H1 (cell line): ENCODE measurements at regions not wholly inside any gene's neighbourhood (a gene's known extent, or its start where the extent isn't known, plus 50 kb on each side); places are given as distances from the start of the nearest gene placed in this dataset.

ENCODE experiments used
- CTCF ChIA-PET: fragments of 300-600 bp; sonication (Branson Sonifier 250); formaldehyde crosslinking; loops from one replicate; lab custom pipeline; 2021; ENCODE audit not compliant: partially characterized antibody; lab: Charles Lee
- POLR2A ChIA-PET: fragments of 300-600 bp; sonication (Branson Sonifier 250); formaldehyde crosslinking; loops from one replicate; lab custom pipeline; 2021; ENCODE audit warnings: inconsistent platforms; ENCODE audit not compliant: partially characterized antibody; lab: Charles Lee
- DNase-seq, 2 experiments: peaks; one replicate each; pipeline versions ENCODE4 v3.0.0 to v3.0.0-alpha.2; 2010 to 2022; ENCODE audit warnings: low spot score in 2 of 2, low read depth in 1 of 2, mixed read lengths in 1 of 2
- FAIRE-seq: peaks from 2 replicates; lab custom pipeline; 2011; peaks lifted over from hg19 to GRCh38; lab: Jason Lieb, UNC
- H2AFZ ChIP-seq: 2 replicates; pipeline ENCODE4 v1.8.1; 2012; ENCODE audit warnings: low read length, inconsistent platforms
- H2AK5ac ChIP-seq: 2 replicates; pipeline ENCODE4 v1.6.1; 2013; ENCODE audit warnings: low read depth, low read length
- H2BK120ac ChIP-seq: replicated peaks from 2 replicates; pipeline ENCODE3; 2013; ENCODE audit warnings: low read depth, low read length, inconsistent platforms
- H2BK12ac ChIP-seq: 2 replicates; pipeline ENCODE4 v1.6.1; 2013; ENCODE audit warnings: low read depth, low read length
- H2BK15ac ChIP-seq: 2 replicates; pipeline ENCODE4 v1.6.1; 2013; ENCODE audit warnings: low read length
- H2BK20ac ChIP-seq: 2 replicates; pipeline ENCODE4 v1.6.1; 2013; ENCODE audit warnings: low read length
- H2BK5ac ChIP-seq: 2 replicates; pipeline ENCODE4 v1.6.1; 2013; ENCODE audit warnings: low read depth, low read length
- H3K14ac ChIP-seq: 2 replicates; pipeline ENCODE4 v1.6.1; 2013; ENCODE audit warnings: inconsistent platforms; ENCODE audit not compliant: insufficient read length
- H3K18ac ChIP-seq: 2 replicates; pipeline ENCODE4 v1.6.1; 2013; ENCODE audit warnings: low read length; ENCODE audit errors: extremely low read depth
- H3K23ac ChIP-seq: 2 replicates; pipeline ENCODE4 v1.6.1; 2013; ENCODE audit warnings: inconsistent platforms; ENCODE audit not compliant: insufficient read length
- H3K23me2 ChIP-seq: 2 replicates; pipeline ENCODE4 v1.6.1; 2013; ENCODE audit warnings: low read depth, low read length
- H3K27ac ChIP-seq: 2 replicates; pipeline ENCODE4 v1.6.1; 2011; ENCODE audit warnings: low read depth, low read length, inconsistent platforms
- H3K27me3 ChIP-seq, 4 experiments: replicated peaks in 1 of 4; 1 replicate in 1 of 4; 2 replicates in 3 of 4; pipeline versions ENCODE4 v1.6.1 to v1.8.1; 2011 to 2013; ENCODE audit warnings: low read length in 3 of 4, mild to moderate bottlenecking in 3 of 4, inconsistent platforms in 2 of 4, mixed read lengths in 2 of 4, moderate library complexity in 1 of 4; ENCODE audit not compliant: control insufficient read depth in 3 of 4, insufficient read depth in 3 of 4; ENCODE audit errors: extremely low read depth in 1 of 4
- H3K36me3 ChIP-seq, 4 experiments: 2 replicates each; pipeline versions ENCODE4 v1.6.1 to v1.8.1; 2011 to 2013; ENCODE audit warnings: mild to moderate bottlenecking in 4 of 4, low read length in 3 of 4, moderate library complexity in 2 of 4, control low read depth in 1 of 4, inconsistent platforms in 1 of 4; ENCODE audit not compliant: insufficient read depth in 4 of 4, control insufficient read depth in 2 of 4
- H3K4ac ChIP-seq: replicated peaks from 2 replicates; pipeline ENCODE3; 2013; ENCODE audit warnings: low read length, low read depth, mixed read lengths, inconsistent platforms; ENCODE audit not compliant: insufficient read length
- H3K4me1 ChIP-seq, 4 experiments: replicated peaks in 1 of 4; 1 replicate in 1 of 4; 2 replicates in 3 of 4; pipeline versions ENCODE4 v1.6.1 to v1.8.1; 2011 to 2013; ENCODE audit warnings: low read length in 3 of 4, inconsistent platforms in 2 of 4, mixed read lengths in 1 of 4; ENCODE audit not compliant: insufficient read depth in 4 of 4, control insufficient read depth in 3 of 4
- H3K4me2 ChIP-seq, 2 experiments: 2 replicates each; pipeline versions ENCODE4 v1.6.1 to v1.8.1; 2011 to 2013; ENCODE audit warnings: low read depth in 2 of 2, low read length in 2 of 2, control low read depth in 1 of 2, inconsistent platforms in 1 of 2, mild to moderate bottlenecking in 1 of 2; ENCODE audit not compliant: insufficient read depth in 1 of 2
- H3K4me3 ChIP-seq, 4 experiments: fragments of 200-600, 300-600 bp in 1 of 4; sonication (generic), shearing (Covaris generic), sonication (Bioruptor Twin) in 1 of 4; 2 replicates each; pipeline versions ENCODE4 v1.5.1 to v1.8.1; 2011 to 2016; ENCODE audit warnings: low read length in 4 of 4, low read depth in 3 of 4, control low read depth in 2 of 4, inconsistent platforms in 2 of 4, mild to moderate bottlenecking in 2 of 4, mixed read lengths in 1 of 4, moderate library complexity in 1 of 4; ENCODE audit not compliant: insufficient read depth in 2 of 4; ENCODE audit errors: extremely low read depth in 1 of 4
- H3K56ac ChIP-seq: replicated peaks from 2 replicates; pipeline ENCODE3; 2013; ENCODE audit warnings: low read depth, mild to moderate bottlenecking, mixed read lengths, low read length, inconsistent platforms; ENCODE audit not compliant: insufficient read length
- H3K79me1 ChIP-seq: 2 replicates; pipeline ENCODE4 v1.6.1; 2013; ENCODE audit warnings: low read depth, low read length, control low read depth
- H3K79me2 ChIP-seq, 2 experiments: 2 replicates each; pipeline versions ENCODE4 v1.6.1 to v1.8.1; 2012 to 2013; ENCODE audit warnings: low read length in 2 of 2, mild to moderate bottlenecking in 2 of 2, inconsistent platforms in 1 of 2; ENCODE audit not compliant: insufficient read depth in 2 of 2, control insufficient read depth in 1 of 2
- H3K9ac ChIP-seq, 4 experiments: replicated peaks in 1 of 4; 1 replicate in 1 of 4; 2 replicates in 3 of 4; pipeline versions ENCODE4 v1.6.1 to v1.8.1; 2011 to 2013; ENCODE audit warnings: low read depth in 3 of 4, low read length in 3 of 4, control low read depth in 2 of 4, mild to moderate bottlenecking in 2 of 4, moderate library complexity in 2 of 4, inconsistent platforms in 1 of 4; ENCODE audit errors: extremely low read depth in 1 of 4
- H3K9me3 ChIP-seq, 2 experiments: 2 replicates each; pipeline versions ENCODE4 v1.6.1 to v1.8.1; 2012 to 2013; ENCODE audit warnings: mild to moderate bottlenecking in 2 of 2, moderate library complexity in 2 of 2, control low read depth in 1 of 2, inconsistent platforms in 1 of 2, low read depth in 1 of 2, low read length in 1 of 2, mixed read lengths in 1 of 2; ENCODE audit not compliant: insufficient read depth in 2 of 2
- H4K20me1 ChIP-seq, 2 experiments: replicated peaks in 1 of 2; 2 replicates each; pipeline versions ENCODE3 to v1.8.1; 2011 to 2013; ENCODE audit warnings: inconsistent platforms in 2 of 2, low read length in 2 of 2, mild to moderate bottlenecking in 1 of 2; ENCODE audit not compliant: insufficient read depth in 2 of 2, control insufficient read depth in 1 of 2
- H4K5ac ChIP-seq: 2 replicates; pipeline ENCODE4 v1.6.1; 2013; ENCODE audit warnings: low read length, low read depth, mixed read lengths, inconsistent platforms; ENCODE audit not compliant: insufficient read length
- H4K8ac ChIP-seq: 2 replicates; pipeline ENCODE4 v1.8.0; 2013; ENCODE audit warnings: mild to moderate bottlenecking, moderate library complexity, low read length, inconsistent platforms; ENCODE audit not compliant: insufficient read depth; ENCODE audit errors: extremely low read depth
- H4K91ac ChIP-seq: replicated peaks from 2 replicates; pipeline ENCODE3; 2013; ENCODE audit warnings: low read length, mixed read lengths, inconsistent platforms; ENCODE audit not compliant: insufficient read length
- BACH1 ChIP-seq: IDR thresholded peaks from 2 replicates; pipeline ENCODE4 v1.6.1; 2012; ENCODE audit warnings: low read length, improper control_type of control experiment
- EGR1 ChIP-seq: IDR thresholded peaks from 2 replicates; pipeline ENCODE4 v1.6.1; 2011; ENCODE audit warnings: low read depth, low read length, borderline replicate concordance
- EP300 ChIP-seq, 2 experiments: IDR thresholded peaks; 1 replicate in 1 of 2; 2 replicates in 1 of 2; pipeline ENCODE4 v1.6.1; 2011 to 2012; ENCODE audit warnings: low read depth in 2 of 2, low read length in 2 of 2, mild to moderate bottlenecking in 2 of 2, borderline replicate concordance in 1 of 2, inconsistent platforms in 1 of 2, moderate library complexity in 1 of 2
- JUN ChIP-seq: IDR thresholded peaks from 2 replicates; pipeline ENCODE4 v1.6.1; 2011; ENCODE audit warnings: low read depth, mild to moderate bottlenecking, improper control_type of control experiment, low read length
- POLR2AphosphoS5 ChIP-seq: IDR thresholded peaks from 2 replicates; pipeline ENCODE4 v1.6.1; 2011; ENCODE audit warnings: low read depth, low read length
- RAD21 ChIP-seq, 2 experiments: IDR thresholded peaks in 1 of 2; conservative IDR thresholded peaks in 1 of 2; 2 replicates each; pipeline ENCODE4 v1.6.1; 2011; ENCODE audit warnings: low read depth in 2 of 2, low read length in 2 of 2, improper control_type of control experiment in 1 of 2, inconsistent platforms in 1 of 2, mild to moderate bottlenecking in 1 of 2, moderate library complexity in 1 of 2
- SAP30 ChIP-seq: fragments of 300-600 bp; sonication (generic); IDR thresholded peaks from 2 replicates; pipeline ENCODE4 v1.7.1; 2012; ENCODE audit warnings: low read length, moderate library complexity, mild to moderate bottlenecking, inconsistent platforms; ENCODE audit not compliant: insufficient read depth, insufficient replicate concordance
- SP1 ChIP-seq: IDR thresholded peaks from 2 replicates; pipeline ENCODE4 v1.6.1; 2011; ENCODE audit warnings: low read depth, low read length
- TAF7 ChIP-seq: optimal IDR thresholded peaks from 2 replicates; pipeline ENCODE3; 2011; ENCODE audit warnings: low read depth, mild to moderate bottlenecking, inconsistent platforms, low read length, moderate library complexity, borderline replicate concordance
- TBP ChIP-seq: IDR thresholded peaks from 2 replicates; pipeline ENCODE4 v1.6.1; 2011; ENCODE audit warnings: low read depth, low read length, improper control_type of control experiment
- TCF12 ChIP-seq: IDR thresholded peaks from 2 replicates; pipeline ENCODE4 v1.6.1; 2011; ENCODE audit warnings: low read depth, mild to moderate bottlenecking, low read length
- YY1 ChIP-seq: IDR thresholded peaks from 2 replicates; pipeline ENCODE4 v1.6.1; 2011; ENCODE audit warnings: low read depth, mild to moderate bottlenecking, low read length
- WGBS, 2 experiments: shearing (Covaris generic) in 1 of 2; methylation state at CpG; one replicate each; pipeline versions ENCODE4 v1.1.6 to v1.1.7; 2013 to 2015; ENCODE audit warnings: low lambda C conversion rate in 2 of 2, mixed read lengths in 2 of 2, inconsistent platforms in 1 of 2, low coverage in 1 of 2, missing lambda C conversion rate in 1 of 2; ENCODE audit not compliant: insufficient replicate concordance in 2 of 2, insufficient coverage in 1 of 2, insufficient read length in 1 of 2; ENCODE audit errors: extremely low coverage in 1 of 2, missing lambda C conversion rate in 1 of 2; 5-methylcytosine and 5-hydroxymethylcytosine counted together

GRCh38 chr2:238703436-238703835 lies 144.4 kb upstream of the TWIST2 start:
- FAIRE-seq: no peak
- H3K4me2 ChIP-seq: no peak overlapping the region
- H3K9me3 ChIP-seq: no peaks in the 10 kb centered on the region
- no peak overlapping the region for H3K14ac ChIP-seq
- no peak overlapping the region for H3K9ac ChIP-seq
- no peak overlapping the region for H3K23ac ChIP-seq
- TF ChIP-seq TBP (no peak), SP1 (no peak), EGR1 (no peak), EP300 (IDR thresholded peaks at IDR 0.05; ENCODE audit: borderline replicate concordance in 1 of 2, low read depth in 2 of 2, low read length in 2 of 2) (no peak), JUN (no peak), BACH1 (no peak), POLR2AphosphoS5 (no peak), TAF7 (no peak), RAD21 (IDR thresholded peaks at IDR 0.05 in 1 of 2, conservative IDR thresholded peaks at IDR 0.05 in 1 of 2; ENCODE audit: low read depth in 2 of 2, low read length in 2 of 2) (no peak), TCF12 (no peak), SAP30 (no peak), YY1 (no peak)
- TF ChIP-seq, all 59 proteins: peak for 0
- H3K79me1 ChIP-seq: no peaks in the 10 kb centered on the region
- H2BK15ac ChIP-seq: no peak overlapping the region
- no peak overlapping the region for H2AK5ac ChIP-seq
- no peak overlapping the region for H3K56ac ChIP-seq
- no peak overlapping the region for H3K27ac ChIP-seq
- CTCF ChIA-PET: no interaction called here
- no peak overlapping the region for H2AFZ ChIP-seq
- peak in 1 of 2 experiments; percentile 20 for DNase-seq
- POLR2A ChIA-PET: no interaction called here
- no peaks in the 10 kb centered on the region for H3K23me2 ChIP-seq
- no peak overlapping the region for H2BK20ac ChIP-seq
- no peaks in the 10 kb centered on the region for H4K20me1 ChIP-seq
- H2BK120ac ChIP-seq: no peak overlapping the region
- H3K4ac ChIP-seq: no peak overlapping the region
- H3K79me2 ChIP-seq: no peaks in the 10 kb centered on the region
- H2BK5ac ChIP-seq: no peak overlapping the region
- no peak overlapping the region for H4K91ac ChIP-seq
- no peak overlapping the region for H3K18ac ChIP-seq
- no peaks in the 10 kb centered on the region for H3K36me3 ChIP-seq
- H3K4me1 ChIP-seq: no peaks in the 10 kb centered on the region; a peak in 1 of 7 replicates
- no peak overlapping the region for H2BK12ac ChIP-seq
- H4K8ac ChIP-seq: no peak overlapping the region
- no peak overlapping the region for H4K5ac ChIP-seq
- 88% methylated on average over 9 of the region's 9 CpGs; no CpG with 5 or more reads in 1 of the 2 experiments for WGBS, 2 experiments
- H3K4me3 ChIP-seq: no peak overlapping the region
- no peaks in the 10 kb centered on the region for H3K27me3 ChIP-seq
